OCI-LY1 (cell line): ENCODE measurements at regions not wholly inside any gene's neighbourhood (a gene's known extent, or its start where the extent isn't known, plus 50 kb on each side); places are given as distances from the start of the nearest gene placed in this dataset.

Experiments
- H2AFZ ChIP-seq: fragments of 200-600 bp; sonication (generic), shearing (Covaris generic); 2 replicates; pipeline ENCODE4 v1.6.0; 2014; ENCODE audit warnings: antibody characterized with exemption, mild to moderate bottlenecking, low read length
- H3F3A ChIP-seq: fragments of 200-600 bp; sonication (generic), shearing (Covaris generic); 2 replicates; pipeline ENCODE4 v1.6.0; 2014; ENCODE audit warnings: mild to moderate bottlenecking, antibody characterized with exemption, low read length, moderate library complexity; ENCODE audit not compliant: insufficient read depth
- H3K27ac ChIP-seq: fragments of 200-600 bp; sonication (generic); 2 replicates; pipeline ENCODE4 v1.5.1; 2014; ENCODE audit warnings: low read length, mixed run types, mild to moderate bottlenecking, low read depth; ENCODE audit not compliant: poor library complexity, severe bottlenecking
- H3K27me3 ChIP-seq: fragments of 200-600 bp; sonication (generic); 2 replicates; pipeline ENCODE4 v1.6.0; 2014; ENCODE audit warnings: antibody characterized with exemption, mild to moderate bottlenecking, low read length, moderate library complexity; ENCODE audit not compliant: insufficient read depth
- H3K36me3 ChIP-seq: fragments of 200-600 bp; sonication (generic); 2 replicates; pipeline ENCODE4 v1.6.1; 2014; ENCODE audit warnings: mild to moderate bottlenecking, antibody characterized with exemption, low read length, moderate library complexity, mixed read lengths; ENCODE audit not compliant: insufficient read depth
- H3K4me1 ChIP-seq: fragments of 200-600 bp; sonication (generic); 2 replicates; pipeline ENCODE4 v1.5.1; 2014; ENCODE audit warnings: mild to moderate bottlenecking, low read length, moderate library complexity; ENCODE audit not compliant: insufficient read depth, severe bottlenecking
- H3K4me2 ChIP-seq: fragments of 200-600 bp; sonication (generic), shearing (Covaris generic); 2 replicates; pipeline ENCODE4 v1.6.1; 2014; ENCODE audit warnings: low read length
- H3K4me3 ChIP-seq: fragments of 200-600 bp; sonication (generic); 2 replicates; pipeline ENCODE4 v1.5.1; 2014; ENCODE audit warnings: low read length, low read depth, mild to moderate bottlenecking, mixed read lengths; ENCODE audit not compliant: poor library complexity, severe bottlenecking
- H3K79me2 ChIP-seq: fragments of 200-600 bp; shearing (Covaris generic); 2 replicates; pipeline ENCODE4 v1.6.1; 2016; ENCODE audit warnings: mixed run types, low read length, mixed read lengths; ENCODE audit not compliant: insufficient read depth
- H3K9ac ChIP-seq: fragments of 200-600 bp; sonication (generic), shearing (Covaris generic); 2 replicates; pipeline ENCODE4 v1.6.1; 2014; ENCODE audit warnings: mild to moderate bottlenecking, low read length, mixed read lengths
- H3K9me2 ChIP-seq: fragments of 200-600 bp; sonication (generic), shearing (Covaris generic); 2 replicates; pipeline ENCODE4 v1.6.1; 2014; ENCODE audit warnings: low read depth, mild to moderate bottlenecking, low read length, mixed read lengths
- H3K9me3 ChIP-seq: fragments of 200-600 bp; shearing (Covaris generic); 2 replicates; pipeline ENCODE4 v1.6.1; 2014; ENCODE audit warnings: low read length, mixed read lengths
- H4K20me1 ChIP-seq: fragments of 200-600 bp; sonication (generic), shearing (Covaris generic); 2 replicates; pipeline ENCODE4 v1.6.0; 2016; ENCODE audit warnings: mild to moderate bottlenecking, low read length; ENCODE audit not compliant: insufficient read depth
- CTCF ChIP-seq: fragments of 200-600 bp; sonication (generic), shearing (Covaris generic); IDR thresholded peaks from 2 replicates; pipeline ENCODE4 v1.5.1; 2017; ENCODE audit warnings: mild to moderate bottlenecking, antibody characterized with exemption, low read length, moderate library complexity, mixed read lengths
- EZH2 ChIP-seq: fragments of 200-600 bp; sonication (generic), shearing (Covaris generic); IDR thresholded peaks from 2 replicates; pipeline ENCODE4 v1.8.0; 2017; ENCODE audit warnings: borderline replicate concordance, mixed run types, mild to moderate bottlenecking, antibody characterized with exemption, low read length, moderate library complexity, mixed read lengths

GRCh38 chr10:59006511-59007306 is 169.7 kb upstream of the PHYHIPL start:
- Histone ChIP-seq H3F3A (no peaks in the 10 kb centered on the region), H3K9me2 (no peaks in the 10 kb centered on the region), H3K4me1 (no peaks in the 10 kb centered on the region), H3K9ac (no peak overlapping the region), H3K9me3 (no peaks in the 10 kb centered on the region), H3K27ac (no peak overlapping the region), H3K4me3 (no peak overlapping the region), H2AFZ (no peak overlapping the region), H4K20me1 (no peaks in the 10 kb centered on the region), H3K27me3 (no peaks in the 10 kb centered on the region), H3K36me3 (no peaks in the 10 kb centered on the region), H3K79me2 (no peaks in the 10 kb centered on the region), H3K4me2 (no peak overlapping the region)
- TF ChIP-seq EZH2, result no peak
- no peak for TF ChIP-seq CTCF

GRCh38 chr10:59007307-59008025 is 169.0 kb upstream of the PHYHIPL start:
- Histone ChIP-seq H3K4me1 (no peaks in the 10 kb centered on the region), H4K20me1 (no peaks in the 10 kb centered on the region), H3K9ac (no peak overlapping the region), H3K4me2 (no peak overlapping the region), H3K27ac (no peak overlapping the region), H2AFZ (no peak overlapping the region), H3K4me3 (no peak overlapping the region), H3K9me2 (no peaks in the 10 kb centered on the region), H3K79me2 (no peaks in the 10 kb centered on the region), H3K9me3 (no peaks in the 10 kb centered on the region), H3K36me3 (no peaks in the 10 kb centered on the region), H3F3A (no peaks in the 10 kb centered on the region), H3K27me3 (no peaks in the 10 kb centered on the region)
- no peak for TF ChIP-seq CTCF
- TF ChIP-seq EZH2, result no peak

GRCh38 chr10:59008452-59008851 is 168.0 kb upstream of the PHYHIPL start:
- no peak overlapping the region for H2AFZ ChIP-seq
- no peaks in the 10 kb centered on the region for H3K27me3 ChIP-seq
- H4K20me1 ChIP-seq, result no peaks in the 10 kb centered on the region
- no peaks in the 10 kb centered on the region for H3F3A ChIP-seq
- no peaks in the 10 kb centered on the region for H3K79me2 ChIP-seq
- no peak overlapping the region for H3K9ac ChIP-seq
- no peak overlapping the region for H3K4me3 ChIP-seq
- no peak overlapping the region for H3K27ac ChIP-seq
- H3K9me3 ChIP-seq, result no peaks in the 10 kb centered on the region
- no peak for TF ChIP-seq EZH2
- no peak overlapping the region for H3K4me2 ChIP-seq
- no peaks in the 10 kb centered on the region for H3K9me2 ChIP-seq
- no peaks in the 10 kb centered on the region for H3K4me1 ChIP-seq
- H3K36me3 ChIP-seq, result no peaks in the 10 kb centered on the region
